CD14-positive monocyte (primary cell): ENCODE measurements at regions not wholly inside any gene's neighbourhood (a gene's known extent, or its start where the extent isn't known, plus 50 kb on each side); places are given as distances from the start of the nearest gene placed in this dataset.
A peak's percentile ranks its signal among the peaks of the same experiment; 100 is the strongest.

Experiments
- DNase-seq, 3 donors: peaks; one replicate each; pipeline ENCODE4 v3.0.0-alpha.2; 2011 to 2022
- H2AFZ ChIP-seq: 2 replicates; pipeline ENCODE4 v1.6.0; 2012; ENCODE audit warnings: mild to moderate bottlenecking, low read depth, low read length, inconsistent platforms; ENCODE audit not compliant: insufficient read depth, poor library complexity, severe bottlenecking
- H3K27ac ChIP-seq, 2 donors: 1 replicate in 1 of 2; 2 replicates in 1 of 2; pipeline ENCODE4 v1.5.1; 2012 to 2013; ENCODE audit warnings: low read length in 2 of 2, control low read depth in 1 of 2, inconsistent platforms in 1 of 2, low read depth in 1 of 2, mild to moderate bottlenecking in 1 of 2
- H3K27me3 ChIP-seq, 2 donors: one replicate each; pipeline versions ENCODE4 v1.6.0 to v1.6.1; 2011 to 2013; ENCODE audit warnings: low read length in 2 of 2; ENCODE audit not compliant: control insufficient read depth in 2 of 2, insufficient read depth in 2 of 2
- H3K36me3 ChIP-seq, 2 donors: replicated peaks in 1 of 2; 1 replicate in 1 of 2; 2 replicates in 1 of 2; pipeline versions ENCODE4 v1.5.1 to v1.6.1; 2012 to 2013; ENCODE audit warnings: low read length in 2 of 2, control low read depth in 1 of 2, inconsistent platforms in 1 of 2, mild to moderate bottlenecking in 1 of 2; ENCODE audit not compliant: insufficient read depth in 2 of 2, control insufficient read depth in 1 of 2
- H3K4me1 ChIP-seq, 2 donors: 1 replicate in 1 of 2; 2 replicates in 1 of 2; pipeline versions ENCODE4 v1.5.1 to v1.6.1; 2012 to 2013; ENCODE audit warnings: low read length in 2 of 2, control low read depth in 1 of 2, inconsistent platforms in 1 of 2, mild to moderate bottlenecking in 1 of 2, moderate library complexity in 1 of 2; ENCODE audit not compliant: insufficient read depth in 2 of 2, control insufficient read depth in 1 of 2
- H3K4me2 ChIP-seq: replicated peaks from 2 replicates; pipeline ENCODE3; 2012; ENCODE audit warnings: low read length, moderate library complexity, mild to moderate bottlenecking; ENCODE audit not compliant: poor library complexity, severe bottlenecking; ENCODE audit errors: extremely low read depth
- H3K4me3 ChIP-seq, 3 experiments: fragments of 200-600 bp in 1 of 3; sonication (generic) in 1 of 3; replicated peaks in 1 of 3; 1 replicate in 2 of 3; 2 replicates in 1 of 3; pipeline ENCODE4 v1.5.1; 2011 to 2013; ENCODE audit warnings: low read length in 3 of 3, mild to moderate bottlenecking in 3 of 3, control low read depth in 2 of 3, low read depth in 2 of 3, inconsistent platforms in 1 of 3, moderate library complexity in 1 of 3
- H3K79me2 ChIP-seq: 2 replicates; pipeline ENCODE4 v1.6.0; 2012; ENCODE audit warnings: mild to moderate bottlenecking, control low read depth, inconsistent platforms, low read length, moderate library complexity; ENCODE audit not compliant: insufficient read depth
- H3K9ac ChIP-seq: 2 replicates; pipeline ENCODE4 v1.6.0; 2017; ENCODE audit warnings: low read length, mild to moderate bottlenecking; ENCODE audit not compliant: insufficient read depth, poor library complexity, severe bottlenecking
- H3K9me3 ChIP-seq, 2 donors: replicated peaks in 1 of 2; 1 replicate in 1 of 2; 2 replicates in 1 of 2; pipeline versions ENCODE4 v1.5.1 to v1.6.1; 2012 to 2013; ENCODE audit warnings: low read length in 2 of 2, control low read depth in 1 of 2; ENCODE audit not compliant: control insufficient read depth in 1 of 2, insufficient read depth in 1 of 2
- H4K20me1 ChIP-seq: 2 replicates; pipeline ENCODE4 v1.6.0; 2012; ENCODE audit warnings: mild to moderate bottlenecking, low read length, control low read depth, moderate library complexity; ENCODE audit not compliant: insufficient read depth
- H3K27ac Mint-ChIP-seq, 7 donors: one replicate each; pipeline ENCODE4 v1.8.0; 2020; ENCODE audit warnings: mild to moderate bottlenecking in 7 of 7, mixed read lengths in 7 of 7, moderate library complexity in 6 of 7, inconsistent platforms in 2 of 7
- H3K27me3 Mint-ChIP-seq, 3 donors: one replicate each; pipeline ENCODE4 v1.8.0; 2021 to 2022; ENCODE audit warnings: low read depth in 3 of 3, mild to moderate bottlenecking in 3 of 3, mixed read lengths in 3 of 3, moderate library complexity in 3 of 3, inconsistent platforms in 1 of 3
- H3K36me3 Mint-ChIP-seq, 2 donors: one replicate each; pipeline ENCODE4 v1.8.0; 2020; ENCODE audit warnings: mixed read lengths in 2 of 2, inconsistent platforms in 1 of 2, mild to moderate bottlenecking in 1 of 2
- H3K4me1 Mint-ChIP-seq: one replicate; pipeline ENCODE4 v1.8.0; 2020; ENCODE audit warnings: mild to moderate bottlenecking, mixed read lengths
- H3K4me3 Mint-ChIP-seq, 2 donors: one replicate each; pipeline ENCODE4 v1.8.0; 2020; ENCODE audit warnings: mild to moderate bottlenecking in 2 of 2, mixed read lengths in 2 of 2, moderate library complexity in 1 of 2
- H3K9me3 Mint-ChIP-seq, 7 donors: one replicate each; pipeline ENCODE4 v1.8.0; 2020 to 2022; ENCODE audit warnings: mixed read lengths in 7 of 7, mild to moderate bottlenecking in 6 of 7, moderate library complexity in 6 of 7, inconsistent platforms in 2 of 7
- WGBS: methylation state at CpG from one replicate; pipeline ENCODE4 v1.1.5; 2013; ENCODE audit warnings: missing lambda C conversion rate; ENCODE audit not compliant: insufficient coverage; 5-methylcytosine and 5-hydroxymethylcytosine counted together
- intact Hi-C, 2 donors: fragments of 100-400 bp; cut with micrococcal nuclease; formaldehyde crosslinking; loops; one replicate each; pipeline versions ENCODE4 v1.15.0 to v1.15.1; 2023
- TF ChIP-seq, protein P1 (sequence below): fragments of 200-600 bp; IDR thresholded peaks from one replicate; pipeline ENCODE4 v1.8.0; 2022; ENCODE audit warnings: antibody characterized with exemption, mild to moderate bottlenecking

DNA sequence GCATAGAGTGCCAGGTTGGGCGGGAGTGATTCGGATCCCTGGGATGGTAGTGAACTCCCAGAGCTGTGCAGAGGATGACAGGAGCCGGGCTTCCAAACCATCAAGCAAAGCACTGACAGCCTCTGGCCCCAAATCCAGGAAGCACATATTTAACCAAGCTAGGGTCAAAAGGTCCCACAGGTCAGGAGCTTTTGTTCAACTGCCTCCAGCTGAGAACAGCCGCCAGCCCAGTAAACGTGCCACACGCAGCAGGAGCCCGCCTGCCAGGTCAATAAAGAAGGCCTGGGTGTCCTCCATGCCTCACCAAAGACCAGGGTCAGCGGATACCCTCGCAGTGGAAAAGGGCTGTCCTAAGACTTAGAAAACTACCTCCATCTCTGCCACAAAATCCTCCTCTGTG is 184.7 kb upstream of the LINGO1 start:
- no peaks in the 10 kb centered on the region for H3K4me1 Mint-ChIP-seq
- intact Hi-C loops: no loop called here
- no peaks in the 10 kb centered on the region for H3K4me1 ChIP-seq
- TF ChIP-seq, protein P1, sequence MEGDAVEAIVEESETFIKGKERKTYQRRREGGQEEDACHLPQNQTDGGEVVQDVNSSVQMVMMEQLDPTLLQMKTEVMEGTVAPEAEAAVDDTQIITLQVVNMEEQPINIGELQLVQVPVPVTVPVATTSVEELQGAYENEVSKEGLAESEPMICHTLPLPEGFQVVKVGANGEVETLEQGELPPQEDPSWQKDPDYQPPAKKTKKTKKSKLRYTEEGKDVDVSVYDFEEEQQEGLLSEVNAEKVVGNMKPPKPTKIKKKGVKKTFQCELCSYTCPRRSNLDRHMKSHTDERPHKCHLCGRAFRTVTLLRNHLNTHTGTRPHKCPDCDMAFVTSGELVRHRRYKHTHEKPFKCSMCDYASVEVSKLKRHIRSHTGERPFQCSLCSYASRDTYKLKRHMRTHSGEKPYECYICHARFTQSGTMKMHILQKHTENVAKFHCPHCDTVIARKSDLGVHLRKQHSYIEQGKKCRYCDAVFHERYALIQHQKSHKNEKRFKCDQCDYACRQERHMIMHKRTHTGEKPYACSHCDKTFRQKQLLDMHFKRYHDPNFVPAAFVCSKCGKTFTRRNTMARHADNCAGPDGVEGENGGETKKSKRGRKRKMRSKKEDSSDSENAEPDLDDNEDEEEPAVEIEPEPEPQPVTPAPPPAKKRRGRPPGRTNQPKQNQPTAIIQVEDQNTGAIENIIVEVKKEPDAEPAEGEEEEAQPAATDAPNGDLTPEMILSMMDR: no peak
- WGBS: 88% methylated on average over 8 of the region's 9 CpGs
- H3K27me3 Mint-ChIP-seq: peaks cover 32 to 62% (median 57%) of the 10 kb centered on the region in 3 donors
- no peak overlapping the region for H3K4me2 ChIP-seq
- no peaks in the 10 kb centered on the region for H4K20me1 ChIP-seq
- no peak overlapping the region for H3K4me3 Mint-ChIP-seq
- H3K36me3 Mint-ChIP-seq: no peaks in the 10 kb centered on the region
- peaks cover 18 to 44% of the 10 kb centered on the region in 2 donors for H3K27me3 ChIP-seq
- peaks cover 0 to 6% (median 0%) of the 10 kb centered on the region in 7 donors for H3K9me3 Mint-ChIP-seq
- no peak overlapping the region for H3K27ac ChIP-seq
- H3K9me3 ChIP-seq: peaks cover 0 to 7% of the 10 kb centered on the region in 2 donors
- H3K4me3 ChIP-seq: no peak overlapping the region
- DNase-seq: no peak
- H3K36me3 ChIP-seq: no peaks in the 10 kb centered on the region
- no peak overlapping the region for H3K9ac ChIP-seq
- no peak overlapping the region for H2AFZ ChIP-seq
- no peak overlapping the region for H3K27ac Mint-ChIP-seq
- H3K79me2 ChIP-seq: no peaks in the 10 kb centered on the region

DNA sequence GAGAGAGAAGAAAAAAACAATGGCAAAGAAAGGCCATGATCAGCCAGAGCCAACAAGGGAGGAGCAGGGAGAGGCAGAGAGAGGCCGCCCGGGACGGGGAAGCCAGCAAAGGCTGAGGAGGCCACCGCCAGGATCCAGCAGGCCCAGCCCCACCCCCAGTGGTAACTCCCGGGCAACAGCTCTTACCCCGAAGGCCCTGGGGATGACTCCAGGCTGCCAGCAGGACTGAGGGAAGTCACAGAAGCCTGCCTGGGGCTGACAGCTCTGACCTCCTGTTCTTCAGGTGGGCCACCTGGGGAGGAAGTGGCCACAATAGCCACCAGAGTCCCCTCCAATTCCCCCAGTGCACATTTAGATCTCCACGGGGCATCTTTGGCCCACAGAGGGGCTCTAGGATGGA is 184.3 kb upstream of the LINGO1 start:
- 87% methylated on average over 6 of the region's 7 CpGs for WGBS
- H2AFZ ChIP-seq: no peak overlapping the region
- no peaks in the 10 kb centered on the region for H3K36me3 ChIP-seq
- H3K4me3 Mint-ChIP-seq: peak overlapping the region in 1 of 2 donors; percentile 31
- no peak overlapping the region for H3K9ac ChIP-seq
- peaks cover 0 to 7% of the 10 kb centered on the region in 2 donors for H3K9me3 ChIP-seq
- no peak for DNase-seq
- no peak overlapping the region for H3K4me2 ChIP-seq
- H3K4me1 ChIP-seq: no peaks in the 10 kb centered on the region
- no peaks in the 10 kb centered on the region for H3K4me1 Mint-ChIP-seq
- H3K79me2 ChIP-seq: no peaks in the 10 kb centered on the region
- H3K4me3 ChIP-seq: no peak overlapping the region
- H3K27ac Mint-ChIP-seq: no peak overlapping the region
- peaks cover 31 to 61% (median 53%) of the 10 kb centered on the region in 3 donors for H3K27me3 Mint-ChIP-seq
- TF ChIP-seq, protein P1: no peak
- no peaks in the 10 kb centered on the region for H4K20me1 ChIP-seq
- peaks cover 18 to 41% of the 10 kb centered on the region in 2 donors for H3K27me3 ChIP-seq
- H3K36me3 Mint-ChIP-seq: no peaks in the 10 kb centered on the region
- intact Hi-C loops: no loop called here
- no peak overlapping the region for H3K27ac ChIP-seq
- peaks cover 0 to 6% (median 0%) of the 10 kb centered on the region in 7 donors for H3K9me3 Mint-ChIP-seq
